ENCODE measurements at regions not wholly inside any gene's neighbourhood (a gene's known extent, or its start where the extent isn't known, plus 50 kb on each side); places are given as distances from the start of the nearest gene placed in this dataset.
"Not testable (repeated sequence)": the region's sequence is repeated elsewhere in the genome, so short reads cannot be mapped to it uniquely, and the experiment has no call there.

- H3K4me3 ChIP-seq, result no peak overlapping the region
These were observed 253.9 kb upstream of the MDGA2 start for GRCh38 chr14:47929334-47929733.

GRCh38 chr14:47921133-47921532 lies 245.7 kb upstream of the MDGA2 start:
- Histone ChIP-seq H3K9me3 (peaks cover 3% of the 10 kb centered on the region), H3K4me1 (no peaks in the 10 kb centered on the region), H4K20me1 (no peaks in the 10 kb centered on the region), H3K9ac (no peak overlapping the region), H3K27me3 (no peaks in the 10 kb centered on the region), H3K4me3 (no peak overlapping the region), H3K27ac (no peak overlapping the region), H3K36me3 (no peaks in the 10 kb centered on the region), H3K4me2 (no peak overlapping the region)
- no peak for TF ChIP-seq Cebpa-rat (IDR thresholded peaks at IDR 0.05)

More at GRCh38 chr14:47929334-47929733, 253.9 kb upstream of the MDGA2 start:
- Histone ChIP-seq H3K36me3 (no peaks in the 10 kb centered on the region), H3K9ac (no peak overlapping the region), H3K27me3 (no peaks in the 10 kb centered on the region), H4K20me1 (no peaks in the 10 kb centered on the region), H3K4me1 (peaks cover 14% of the 10 kb centered on the region), H3K4me2 (peak overlapping the region; percentile 19; the same call in 1 of the 2 replicates), H3K27ac (no peak overlapping the region), H3K9me3 (peaks cover 15% of the 10 kb centered on the region)
- TF ChIP-seq Cebpa-rat (IDR thresholded peaks at IDR 0.05), result no peak

GRCh38 chr14:47919997-47920396 lies 244.6 kb upstream of the MDGA2 start:
- H3K27ac ChIP-seq, result no peak overlapping the region
- H3K9ac ChIP-seq, result no peak overlapping the region
- H3K4me1 ChIP-seq, result no peaks in the 10 kb centered on the region
- H3K9me3 ChIP-seq, result no peaks in the 10 kb centered on the region
- no peaks in the 10 kb centered on the region for H3K36me3 ChIP-seq
- H4K20me1 ChIP-seq, result no peaks in the 10 kb centered on the region
- TF ChIP-seq Cebpa-rat (IDR thresholded peaks at IDR 0.05), result no peak
- H3K4me3 ChIP-seq, result no peak overlapping the region
- no peaks in the 10 kb centered on the region for H3K27me3 ChIP-seq
- H3K4me2 ChIP-seq, result no peak overlapping the region

- Histone ChIP-seq H3K4me2 (no peak overlapping the region), H3K27me3 (no peaks in the 10 kb centered on the region), H3K36me3 (no peaks in the 10 kb centered on the region), H3K4me3 (no peak overlapping the region), H3K9ac (no peak overlapping the region), H3K9me3 (no peaks in the 10 kb centered on the region), H3K4me1 (no peaks in the 10 kb centered on the region), H3K27ac (no peak overlapping the region), H4K20me1 (no peaks in the 10 kb centered on the region)
- TF ChIP-seq Cebpa-rat (IDR thresholded peaks at IDR 0.05), result no peak
These were observed 244.0 kb upstream of the MDGA2 start for GRCh38 chr14:47919334-47919846.

GRCh38 chr14:47917344-47917954 lies 242.0 kb upstream of the MDGA2 start:
- no peaks in the 10 kb centered on the region for H4K20me1 ChIP-seq
- no peak for TF ChIP-seq Cebpa-rat (IDR thresholded peaks at IDR 0.05)
- H3K4me2 ChIP-seq, result no peak overlapping the region
- no peaks in the 10 kb centered on the region for H3K27me3 ChIP-seq
- no peak overlapping the region for H3K9ac ChIP-seq
- no peaks in the 10 kb centered on the region for H3K4me1 ChIP-seq
- no peaks in the 10 kb centered on the region for H3K9me3 ChIP-seq
- no peak overlapping the region for H3K4me3 ChIP-seq
- no peaks in the 10 kb centered on the region for H3K36me3 ChIP-seq
- H3K27ac ChIP-seq, result no peak overlapping the region

GRCh38 chr14:47901141-47901540 lies 225.7 kb upstream of the MDGA2 start:
- not testable (repeated sequence) for H4K20me1 ChIP-seq, H3K4me2 ChIP-seq, H3K9ac ChIP-seq, H3K9me3 ChIP-seq, H3K27me3 ChIP-seq, H3K27ac ChIP-seq, H3K4me3 ChIP-seq, H3K36me3 ChIP-seq, H3K4me1 ChIP-seq

GRCh38 chr14:47899685-47900084 lies 224.3 kb upstream of the MDGA2 start:
- H3K4me2 ChIP-seq, result no peak overlapping the region
- H3K4me1 ChIP-seq, result no peaks in the 10 kb centered on the region
- no peaks in the 10 kb centered on the region for H3K9me3 ChIP-seq

GRCh38 chr14:47874350-47874749 lies 198.9 kb upstream of the MDGA2 start:
- no peak overlapping the region for H3K27ac ChIP-seq
- no peak overlapping the region for H3K4me3 ChIP-seq
- no peak for TF ChIP-seq Cebpa-rat (IDR thresholded peaks at IDR 0.05)
- H4K20me1 ChIP-seq, result no peaks in the 10 kb centered on the region
- no peaks in the 10 kb centered on the region for H3K36me3 ChIP-seq
- H3K27me3 ChIP-seq, result no peaks in the 10 kb centered on the region
- H3K4me1 ChIP-seq, result no peaks in the 10 kb centered on the region
- no peak overlapping the region for H3K9ac ChIP-seq
- H3K9me3 ChIP-seq, result no peaks in the 10 kb centered on the region
- no peak overlapping the region for H3K4me2 ChIP-seq

More at GRCh38 chr14:47899685-47900084, 224.3 kb upstream of the MDGA2 start:
- H3K4me3 ChIP-seq, result no peak overlapping the region
- H3K9ac ChIP-seq, result no peak overlapping the region
- TF ChIP-seq Cebpa-rat (IDR thresholded peaks at IDR 0.05), result no peak
- H3K36me3 ChIP-seq, result no peaks in the 10 kb centered on the region
- no peaks in the 10 kb centered on the region for H3K27me3 ChIP-seq
- H3K27ac ChIP-seq, result no peak overlapping the region
- H4K20me1 ChIP-seq, result no peaks in the 10 kb centered on the region

- Histone ChIP-seq H4K20me1 (no peaks in the 10 kb centered on the region), H3K27me3 (no peaks in the 10 kb centered on the region), H3K4me3 (no peak overlapping the region), H3K4me1 (no peaks in the 10 kb centered on the region), H3K9ac (no peak overlapping the region), H3K9me3 (no peaks in the 10 kb centered on the region), H3K4me2 (no peak overlapping the region), H3K27ac (no peak overlapping the region), H3K36me3 (no peaks in the 10 kb centered on the region)
- TF ChIP-seq Cebpa-rat (IDR thresholded peaks at IDR 0.05), result no peak
These were observed 197.2 kb upstream of the MDGA2 start for GRCh38 chr14:47872588-47872987.

GRCh38 chr14:47863441-47863840 lies 188.0 kb upstream of the MDGA2 start:
- Histone ChIP-seq H3K4me1 (no peaks in the 10 kb centered on the region), H4K20me1 (no peaks in the 10 kb centered on the region), H3K4me3 (no peak overlapping the region), H3K9ac (no peak overlapping the region), H3K9me3 (no peaks in the 10 kb centered on the region), H3K36me3 (no peaks in the 10 kb centered on the region), H3K27ac (no peak overlapping the region), H3K27me3 (no peaks in the 10 kb centered on the region), H3K4me2 (no peak overlapping the region)
- no peak for TF ChIP-seq Cebpa-rat (IDR thresholded peaks at IDR 0.05)

GRCh38 chr14:47857646-47858045 lies 182.2 kb upstream of the MDGA2 start:
- Histone ChIP-seq H3K36me3 (no peaks in the 10 kb centered on the region), H3K9ac (no peak overlapping the region), H3K4me2 (no peak overlapping the region), H3K4me3 (no peak overlapping the region), H3K9me3 (no peaks in the 10 kb centered on the region), H4K20me1 (no peaks in the 10 kb centered on the region), H3K4me1 (no peaks in the 10 kb centered on the region), H3K27me3 (no peaks in the 10 kb centered on the region), H3K27ac (no peak overlapping the region)
- TF ChIP-seq Cebpa-rat (IDR thresholded peaks at IDR 0.05), result no peak
